ENCODE measurements at regions not wholly inside any gene's neighbourhood (a gene's known extent, or its start where the extent isn't known, plus 50 kb on each side); places are given as distances from the start of the nearest gene placed in this dataset.

- TF ChIP-seq CTCF (conservative IDR thresholded peaks at IDR 0.05) = no peak
- TF ChIP-seq ZFX (IDR thresholded peaks at IDR 0.05) = no peak
Observed at GRCh38 chr9:78856144-78856543, 559.2 kb downstream of the PSAT1 start.
